ENCODE measurements at regions not wholly inside any gene's neighbourhood (a gene's known extent, or its start where the extent isn't known, plus 50 kb on each side); places are given as distances from the start of the nearest gene placed in this dataset.

DNA sequence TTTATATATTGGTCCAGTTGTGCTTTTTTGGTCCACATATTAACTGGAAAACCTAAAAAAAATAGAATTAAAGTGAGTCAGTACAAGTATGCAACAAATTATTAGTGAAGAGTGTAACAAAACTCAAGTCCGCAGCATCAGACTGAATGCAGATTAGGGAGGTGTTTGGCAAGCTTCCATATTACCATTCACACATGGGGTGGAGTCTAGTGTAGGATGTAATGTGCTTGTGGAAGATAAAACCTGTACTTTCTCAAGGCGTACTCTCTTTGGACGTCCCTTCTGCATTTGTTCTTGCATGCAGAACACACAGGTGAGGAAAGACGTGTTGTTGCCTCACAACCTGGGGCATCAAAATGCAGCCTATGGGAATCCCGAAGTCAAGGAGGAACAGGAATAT, 668.7 kb downstream of the MRPL39 start:
- Histone ChIP-seq H4K20me1 (ENCODE audit: insufficient read depth, low read length) (no peaks in the 10 kb centered on the region), H3K36me3 (replicated peaks; ENCODE audit: low read depth, low read length) (no peaks in the 10 kb centered on the region), H3K9me3 (ENCODE audit: insufficient read depth, low read length) (no peaks in the 10 kb centered on the region), H3K4me1 (ENCODE audit: low read length) (no peaks in the 10 kb centered on the region), H2AFZ (ENCODE audit: low read depth, low read length) (no peak overlapping the region), H3K4me3 (ENCODE audit: low read length) (no peak overlapping the region), H3K9ac (ENCODE audit: low read length) (no peak overlapping the region), H3K27me3 (ENCODE audit: low read depth, low read length) (no peaks in the 10 kb centered on the region), H3K4me2 (ENCODE audit: low read length) (no peak overlapping the region), H3K27ac (ENCODE audit: low read length) (no peak overlapping the region), H3K79me2 (ENCODE audit: low read length) (no peaks in the 10 kb centered on the region)
- no peak for TF ChIP-seq EZH2phosphoT487 (IDR thresholded peaks at IDR 0.05; ENCODE audit: low read depth)
- TF ChIP-seq CTCF (IDR thresholded peaks at IDR 0.05; ENCODE audit: low read depth, low read length), result no peak

GRCh38 chr21:24935991-24936390, 671.3 kb downstream of the MRPL39 start:
- no peaks in the 10 kb centered on the region for H3K9me3 ChIP-seq (ENCODE audit: insufficient read depth, low read length)
- H3K4me3 ChIP-seq (ENCODE audit: low read length), result no peak overlapping the region
- H3K79me2 ChIP-seq (ENCODE audit: low read length), result no peaks in the 10 kb centered on the region
- no peak overlapping the region for H3K9ac ChIP-seq (ENCODE audit: low read length)
- H3K27me3 ChIP-seq (ENCODE audit: low read depth, low read length), result no peaks in the 10 kb centered on the region
- TF ChIP-seq CTCF (IDR thresholded peaks at IDR 0.05; ENCODE audit: low read depth, low read length) (no peak), EZH2phosphoT487 (IDR thresholded peaks at IDR 0.05; ENCODE audit: low read depth) (no peak)
- no peak overlapping the region for H2AFZ ChIP-seq (ENCODE audit: low read depth, low read length)
- H3K36me3 ChIP-seq (replicated peaks; ENCODE audit: low read depth, low read length), result no peaks in the 10 kb centered on the region
- no peaks in the 10 kb centered on the region for H4K20me1 ChIP-seq (ENCODE audit: insufficient read depth, low read length)
- H3K27ac ChIP-seq (ENCODE audit: low read length), result no peak overlapping the region
- H3K4me1 ChIP-seq (ENCODE audit: low read length), result no peaks in the 10 kb centered on the region
- no peak overlapping the region for H3K4me2 ChIP-seq (ENCODE audit: low read length)

DNA sequence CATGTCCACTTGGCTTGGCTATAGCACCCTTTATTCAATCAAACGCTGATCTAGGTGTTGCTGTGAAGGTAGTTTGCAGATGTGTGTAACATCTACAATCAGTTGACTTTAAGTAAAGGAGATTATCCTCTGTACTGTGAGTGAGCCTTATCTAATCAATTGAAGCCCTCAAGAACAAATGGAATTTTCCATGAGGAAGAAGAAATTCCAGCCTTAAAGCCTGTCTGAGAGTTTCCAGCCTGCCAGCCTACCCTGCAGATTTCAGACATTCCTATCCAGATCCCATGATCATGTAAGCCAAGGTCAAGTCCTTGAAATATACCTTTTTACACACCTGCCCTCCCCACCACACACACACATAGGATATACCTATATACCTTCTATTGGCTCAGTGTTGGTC, 696.7 kb downstream of the MRPL39 start:
- Histone ChIP-seq H3K4me3 (ENCODE audit: low read length) (no peak overlapping the region), H3K79me2 (ENCODE audit: low read length) (no peaks in the 10 kb centered on the region), H3K36me3 (replicated peaks; ENCODE audit: low read depth, low read length) (no peaks in the 10 kb centered on the region), H3K9ac (ENCODE audit: low read length) (no peak overlapping the region), H4K20me1 (ENCODE audit: insufficient read depth, low read length) (no peaks in the 10 kb centered on the region), H3K27ac (ENCODE audit: low read length) (no peak overlapping the region), H3K4me1 (ENCODE audit: low read length) (peaks cover 3% of the 10 kb centered on the region; the same call in 1 of the 2 replicates), H3K27me3 (ENCODE audit: low read depth, low read length) (no peaks in the 10 kb centered on the region), H3K9me3 (ENCODE audit: insufficient read depth, low read length) (no peaks in the 10 kb centered on the region), H2AFZ (ENCODE audit: low read depth, low read length) (no peak overlapping the region), H3K4me2 (ENCODE audit: low read length) (no peak overlapping the region)
- no peak for TF ChIP-seq EZH2phosphoT487 (IDR thresholded peaks at IDR 0.05; ENCODE audit: low read depth)

GRCh38 chr21:24903994-24904635, 703.2 kb downstream of the MRPL39 start:
- Histone ChIP-seq H2AFZ (ENCODE audit: low read depth, low read length) (peak overlapping the region; percentile 66), H3K27ac (ENCODE audit: low read length) (peak overlapping the region; percentile 12; the same call in 1 of the 2 replicates), H3K9ac (ENCODE audit: low read length) (no peak overlapping the region), H3K4me2 (ENCODE audit: low read length) (peak overlapping the region; percentile 20; the same call in 1 of the 2 replicates), H3K36me3 (replicated peaks; ENCODE audit: low read depth, low read length) (peaks cover 24% of the 10 kb centered on the region), H3K9me3 (ENCODE audit: insufficient read depth, low read length) (no peaks in the 10 kb centered on the region), H3K4me3 (ENCODE audit: low read length) (no peak overlapping the region), H3K79me2 (ENCODE audit: low read length) (no peaks in the 10 kb centered on the region), H4K20me1 (ENCODE audit: insufficient read depth, low read length) (no peaks in the 10 kb centered on the region), H3K4me1 (ENCODE audit: low read length) (peaks cover 26% of the 10 kb centered on the region), H3K27me3 (ENCODE audit: low read depth, low read length) (no peaks in the 10 kb centered on the region)
- no peak for TF ChIP-seq EZH2phosphoT487 (IDR thresholded peaks at IDR 0.05; ENCODE audit: low read depth)
- TF ChIP-seq CTCF (IDR thresholded peaks at IDR 0.05; ENCODE audit: low read depth, low read length), result no peak

All from OCI-LY3 (cell line).